Astrocyte of the cerebellum (primary cell): ENCODE measurements at regions not wholly inside any gene's neighbourhood (a gene's known extent, or its start where the extent isn't known, plus 50 kb on each side); places are given as distances from the start of the nearest gene placed in this dataset.

Source experiments
- DNase-seq: peaks from one replicate; pipeline ENCODE4 v3.0.0-alpha.2; 2011; ENCODE audit warnings: low read depth
- H3K4me3 ChIP-seq: 2 replicates; pipeline ENCODE4 v1.5.1; 2011; ENCODE audit warnings: mild to moderate bottlenecking, low read depth, low read length, moderate library complexity
- in situ Hi-C: cut with HindIII; loops from 2 replicates; pipeline ENCODE4 v1.10.0; 2017; ENCODE audit warnings: low sequenced_read_pairs
- TF ChIP-seq, protein P1 (sequence below): IDR thresholded peaks from 2 replicates; pipeline ENCODE4 v1.5.1; 2012; ENCODE audit warnings: low read length, low read depth, moderate library complexity, mild to moderate bottlenecking; ENCODE audit errors: missing control alignments

DNA sequence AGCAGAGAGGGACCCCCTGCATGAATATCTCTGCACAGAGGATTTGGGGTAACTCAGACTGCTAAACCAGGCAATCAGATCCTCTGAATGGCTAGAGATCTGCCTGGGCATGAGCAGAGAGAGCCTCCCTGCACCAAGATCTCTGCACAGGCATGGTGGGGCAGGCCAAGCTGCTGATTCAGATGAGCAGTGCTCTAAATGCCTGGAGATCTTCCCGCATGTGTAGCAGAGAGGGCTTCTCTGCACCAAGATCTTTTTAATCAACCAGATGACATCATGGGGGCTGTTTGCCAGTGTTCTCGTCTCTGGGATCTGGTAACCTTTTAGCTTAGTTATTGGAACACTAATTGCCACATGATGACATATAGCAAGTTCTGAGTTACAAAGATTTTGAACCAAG is 301.3 kb upstream of the GALNT5 start:
- in situ Hi-C loops = no loop called here
- H3K4me3 ChIP-seq = no peak overlapping the region
- TF ChIP-seq, protein P1, sequence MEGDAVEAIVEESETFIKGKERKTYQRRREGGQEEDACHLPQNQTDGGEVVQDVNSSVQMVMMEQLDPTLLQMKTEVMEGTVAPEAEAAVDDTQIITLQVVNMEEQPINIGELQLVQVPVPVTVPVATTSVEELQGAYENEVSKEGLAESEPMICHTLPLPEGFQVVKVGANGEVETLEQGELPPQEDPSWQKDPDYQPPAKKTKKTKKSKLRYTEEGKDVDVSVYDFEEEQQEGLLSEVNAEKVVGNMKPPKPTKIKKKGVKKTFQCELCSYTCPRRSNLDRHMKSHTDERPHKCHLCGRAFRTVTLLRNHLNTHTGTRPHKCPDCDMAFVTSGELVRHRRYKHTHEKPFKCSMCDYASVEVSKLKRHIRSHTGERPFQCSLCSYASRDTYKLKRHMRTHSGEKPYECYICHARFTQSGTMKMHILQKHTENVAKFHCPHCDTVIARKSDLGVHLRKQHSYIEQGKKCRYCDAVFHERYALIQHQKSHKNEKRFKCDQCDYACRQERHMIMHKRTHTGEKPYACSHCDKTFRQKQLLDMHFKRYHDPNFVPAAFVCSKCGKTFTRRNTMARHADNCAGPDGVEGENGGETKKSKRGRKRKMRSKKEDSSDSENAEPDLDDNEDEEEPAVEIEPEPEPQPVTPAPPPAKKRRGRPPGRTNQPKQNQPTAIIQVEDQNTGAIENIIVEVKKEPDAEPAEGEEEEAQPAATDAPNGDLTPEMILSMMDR = no peak
- no peak for DNase-seq

DNA sequence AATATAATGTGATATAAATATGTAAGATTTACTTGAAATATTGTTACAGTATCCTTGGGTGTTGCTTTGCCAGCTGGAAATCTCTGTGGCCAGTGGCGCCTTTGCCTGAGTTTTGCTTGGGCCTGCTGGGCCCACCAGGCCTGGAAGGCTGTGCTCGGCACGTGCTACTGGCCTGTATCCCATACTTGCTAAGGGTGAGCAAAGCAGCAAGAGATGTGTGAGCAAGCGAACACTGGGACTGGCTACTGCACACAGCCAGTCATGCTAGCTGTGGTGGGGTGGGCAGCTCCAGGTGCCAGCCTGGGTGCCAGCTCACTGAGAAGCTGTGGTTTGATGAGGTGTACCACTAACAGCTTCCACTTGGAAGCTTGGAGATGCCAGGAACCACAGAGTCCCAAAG is 299.1 kb upstream of the GALNT5 start:
- TF ChIP-seq, protein P1 = no peak
- in situ Hi-C loops = no loop called here
- H3K4me3 ChIP-seq = no peak overlapping the region
- DNase-seq = no peak

DNA sequence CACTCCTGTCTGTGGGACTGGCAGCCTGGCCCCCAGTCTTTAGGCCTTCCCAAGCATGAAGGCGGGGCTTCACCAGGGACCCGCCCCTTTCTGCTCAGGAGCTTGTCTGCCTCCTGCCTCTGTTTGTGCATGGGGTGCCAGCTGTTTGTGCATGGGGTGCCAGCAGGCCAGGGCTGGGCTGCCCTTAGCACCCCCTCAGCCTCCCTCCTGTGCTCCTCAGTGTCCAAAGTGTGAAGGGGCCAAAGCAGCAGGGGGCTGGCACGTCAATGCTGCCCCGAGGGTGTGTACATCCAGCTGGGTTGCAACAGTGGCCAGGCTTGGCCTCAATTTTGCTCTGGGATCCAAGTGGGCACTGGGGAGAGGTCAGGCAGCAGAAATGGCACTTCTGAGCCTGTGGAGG is 298.0 kb upstream of the GALNT5 start:
- TF ChIP-seq, protein P1 = no peak
- in situ Hi-C loops = no loop called here
- no peak for DNase-seq
- no peak overlapping the region for H3K4me3 ChIP-seq

DNA sequence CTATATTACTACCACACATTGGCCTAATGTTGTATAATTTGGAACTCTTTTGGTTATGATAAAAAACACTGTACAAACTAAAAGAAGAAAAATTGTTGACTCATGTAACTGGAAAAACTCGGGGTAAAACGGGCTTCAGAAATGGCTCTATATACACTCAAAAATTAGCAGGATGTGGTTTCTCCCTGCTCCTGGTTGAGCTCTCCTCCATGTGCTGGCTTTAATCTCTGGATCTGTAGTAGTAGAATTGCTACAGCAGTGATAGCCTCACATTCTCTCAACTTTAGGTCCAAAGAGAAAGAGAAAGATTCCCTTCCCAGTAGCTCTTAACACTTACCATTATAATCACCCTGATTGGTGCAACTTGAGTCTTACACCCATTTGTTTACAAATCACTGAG is 274.9 kb upstream of the GALNT5 start:
- no peak for DNase-seq
- TF ChIP-seq, protein P1 = no peak
- in situ Hi-C loops = no loop called here

DNA sequence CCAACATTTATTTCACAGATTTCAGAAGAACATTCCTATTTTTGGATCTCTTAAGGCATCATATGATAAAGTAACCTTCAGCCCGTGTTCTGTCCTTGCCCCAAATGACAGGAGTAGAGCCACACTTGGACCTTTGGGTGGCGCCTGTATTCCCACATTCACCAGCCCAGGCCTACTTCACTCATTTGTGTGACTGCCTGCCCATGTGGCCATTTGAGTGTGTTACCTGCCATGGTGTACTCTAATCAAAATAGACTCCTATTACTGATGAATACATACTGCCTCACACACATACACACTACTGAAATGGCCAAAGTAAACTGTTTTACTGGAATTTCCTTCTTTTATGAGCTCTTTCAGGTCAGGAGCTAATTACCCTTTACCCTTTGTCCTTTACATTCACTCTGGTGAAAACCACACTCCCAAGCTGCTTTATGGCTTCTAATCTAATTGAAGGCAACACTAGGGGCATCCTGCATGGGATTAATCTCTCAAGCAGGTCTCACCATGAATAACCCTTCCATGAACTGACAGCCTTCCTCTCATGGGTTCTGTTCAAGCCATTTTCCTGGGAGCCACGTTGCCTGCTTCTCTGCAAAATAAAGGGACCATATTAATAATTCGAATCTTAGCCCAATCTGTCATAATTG is 271.0 kb upstream of the GALNT5 start:
- TF ChIP-seq, protein P1 = no peak
- no peak overlapping the region for H3K4me3 ChIP-seq
- in situ Hi-C loops = no loop called here
- no peak for DNase-seq

More for the DNA sequence above, 274.9 kb upstream of the GALNT5 start:
- H3K4me3 ChIP-seq = no peak overlapping the region

DNA sequence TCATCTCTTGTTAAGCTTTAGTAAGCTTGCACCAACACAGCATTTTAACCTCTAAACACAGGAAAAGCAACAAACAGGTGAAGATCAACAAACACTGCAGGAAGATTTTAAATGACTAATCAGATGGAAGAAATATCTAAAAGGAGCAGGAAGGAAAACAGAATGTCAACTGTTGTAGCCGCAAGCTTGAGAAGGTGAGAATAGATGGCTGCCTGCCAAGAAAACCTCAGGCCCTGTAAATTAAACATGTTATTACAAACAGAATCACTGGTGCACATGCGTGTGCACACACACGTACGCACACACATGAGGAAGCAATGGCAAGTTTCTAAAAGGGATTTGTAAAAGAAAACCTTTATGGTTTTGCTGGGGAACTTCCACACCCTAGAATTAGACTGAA is 257.8 kb upstream of the GALNT5 start:
- TF ChIP-seq, protein P1 = no peak
- no peak for DNase-seq
- no peak overlapping the region for H3K4me3 ChIP-seq
- in situ Hi-C loops = no loop called here

DNA sequence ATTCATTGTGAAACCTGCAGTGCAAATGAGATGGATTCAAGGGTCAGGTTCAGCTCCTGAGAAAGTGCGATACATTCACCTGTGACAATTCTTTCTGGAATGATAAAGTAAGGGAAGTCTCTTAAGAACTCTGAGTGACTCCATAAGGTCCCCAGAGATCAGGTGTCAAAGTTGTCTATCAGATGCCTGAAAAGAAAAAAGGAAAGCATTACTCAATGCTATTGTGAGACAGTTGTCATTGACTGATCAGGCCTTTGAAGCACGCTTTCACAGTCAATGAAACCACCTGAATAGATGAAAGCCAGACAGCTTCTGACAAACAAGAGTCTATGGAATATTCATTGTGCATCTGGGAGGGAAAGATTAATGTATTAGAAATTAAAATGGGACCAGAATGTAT is 252.7 kb upstream of the GALNT5 start:
- in situ Hi-C loops = no loop called here
- TF ChIP-seq, protein P1 = no peak
- no peak overlapping the region for H3K4me3 ChIP-seq
- no peak for DNase-seq
